Hepatocyte (in vitro differentiated cells): ENCODE measurements at regions not wholly inside any gene's neighbourhood (a gene's known extent, or its start where the extent isn't known, plus 50 kb on each side); places are given as distances from the start of the nearest gene placed in this dataset.

Experiments used
- CTCF ChIP-seq: fragments of 200-600 bp; sonication (generic); IDR thresholded peaks from 2 replicates; pipeline ENCODE4 v1.5.1; 2016; ENCODE audit warnings: antibody characterized with exemption, mild to moderate bottlenecking; ENCODE audit not compliant: poor library complexity
- EZH2phosphoT487 ChIP-seq: fragments of 200-600 bp; sonication (generic); IDR thresholded peaks from one replicate; pipeline ENCODE4 v1.6.1; 2018; ENCODE audit warnings: antibody characterized with exemption, mild to moderate bottlenecking, low read depth, moderate library complexity; ENCODE audit not compliant: unreplicated experiment, severe bottlenecking

DNA sequence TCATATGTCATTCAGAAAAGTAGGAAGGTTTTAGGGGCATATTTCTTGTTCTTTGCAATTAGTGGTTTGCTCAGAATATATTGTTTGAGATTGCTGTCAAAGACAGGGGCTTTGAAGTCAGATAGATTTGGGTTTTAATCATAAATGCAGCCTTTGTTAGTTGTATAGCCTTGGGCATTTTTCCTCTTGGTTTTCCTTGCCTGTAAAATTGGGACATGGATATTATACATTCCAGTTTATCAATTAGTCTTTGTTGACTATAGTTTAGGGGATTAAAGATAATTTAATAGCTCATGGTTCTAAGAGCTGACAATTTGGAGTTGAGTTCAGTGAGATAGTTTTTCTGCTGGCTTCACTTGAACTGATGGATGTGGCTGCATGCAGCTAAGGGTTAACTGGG is 88.9 kb downstream of the DMAC1 start:
- no peak for TF ChIP-seq CTCF
- TF ChIP-seq EZH2phosphoT487 = no peak
